ENCODE measurements at regions not wholly inside any gene's neighbourhood (a gene's known extent, or its start where the extent isn't known, plus 50 kb on each side); places are given as distances from the start of the nearest gene placed in this dataset.

DNA sequence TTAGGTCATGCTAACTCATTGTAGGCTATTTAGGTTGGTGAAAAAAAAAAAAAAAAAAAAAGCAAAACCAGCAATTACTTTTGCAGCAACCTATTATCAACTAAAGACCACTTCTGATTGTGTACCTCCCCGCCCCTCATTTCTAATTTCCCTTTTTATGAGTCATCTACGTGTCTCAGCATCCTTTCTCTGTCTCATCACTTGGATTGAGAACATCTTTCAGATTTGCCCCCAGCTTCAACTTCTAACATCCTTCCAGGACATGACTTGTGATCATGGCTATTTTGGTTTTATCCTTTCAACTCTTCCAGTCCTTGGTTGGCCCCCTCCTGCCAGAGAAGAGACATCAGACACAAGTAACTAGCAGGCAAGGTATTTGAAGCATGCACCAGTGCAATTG is 156.7 kb upstream of the CCN2 start:
- TF ChIP-seq ZNF274 (IDR thresholded peaks at IDR 0.05; ENCODE audit: low read depth, low read length) = no peak
- TF ChIP-seq SUZ12 (IDR thresholded peaks at IDR 0.05; ENCODE audit: extremely low read depth, insufficient read depth, insufficient read length) = no peak
- no peak for TF ChIP-seq YY1 (IDR thresholded peaks at IDR 0.05; ENCODE audit: insufficient read depth, insufficient read length)
